GM23338 (cell line): ENCODE measurements at regions not wholly inside any gene's neighbourhood (a gene's known extent, or its start where the extent isn't known, plus 50 kb on each side); places are given as distances from the start of the nearest gene placed in this dataset.

Source experiments
- ATAC-seq: fragments of 200-7000 bp; cut with Tn5 transposase; 3 replicates; pipeline ENCODE4 v1.9.1; 2020
- DNase-seq: peaks from one replicate; pipeline ENCODE4 v3.0.0-alpha.2; 2015; ENCODE audit warnings: low spot score
- H2AFZ ChIP-seq: fragments of 200-600 bp; sonication (generic); 2 replicates; pipeline ENCODE4 v1.8.0; 2016; ENCODE audit warnings: antibody characterized with exemption, mild to moderate bottlenecking, moderate library complexity
- H3F3A ChIP-seq: fragments of 200-600 bp; sonication (generic); replicated peaks from 2 replicates; pipeline ENCODE4 v1.8.0; 2017; ENCODE audit warnings: antibody characterized with exemption, mixed run types, low read depth
- H3K27ac ChIP-seq: fragments of 200-600 bp; sonication (generic); 2 replicates; pipeline ENCODE4 v1.6.1; 2016; ENCODE audit warnings: low read depth
- H3K27me3 ChIP-seq: fragments of 200-600 bp; sonication (generic); 2 replicates; pipeline ENCODE4 v1.8.0; 2016; ENCODE audit warnings: mild to moderate bottlenecking, mixed run types, moderate library complexity; ENCODE audit not compliant: insufficient read depth
- H3K36me3 ChIP-seq: fragments of 200-600 bp; sonication (generic); 2 replicates; pipeline ENCODE4 v1.8.0; 2016; ENCODE audit warnings: mild to moderate bottlenecking; ENCODE audit not compliant: insufficient read depth
- H3K4me1 ChIP-seq: fragments of 200-600 bp; sonication (generic); 2 replicates; pipeline ENCODE4 v1.8.0; 2016; ENCODE audit warnings: mild to moderate bottlenecking, moderate library complexity; ENCODE audit not compliant: insufficient read depth
- H3K4me2 ChIP-seq: fragments of 200-600 bp; sonication (generic); 2 replicates; pipeline ENCODE4 v1.7.1; 2017; ENCODE audit warnings: mixed run types
- H3K4me3 ChIP-seq: fragments of 200-600 bp; sonication (generic); 2 replicates; pipeline ENCODE4 v1.6.1; 2016; ENCODE audit warnings: mixed run types
- H3K79me2 ChIP-seq: fragments of 200-600 bp; sonication (generic); replicated peaks from 2 replicates; pipeline ENCODE4 v1.8.0; 2017; ENCODE audit warnings: mild to moderate bottlenecking; ENCODE audit not compliant: insufficient read depth
- H3K9me2 ChIP-seq: fragments of 200-600 bp; sonication (generic); 2 replicates; pipeline ENCODE4 v1.8.0; 2017; ENCODE audit not compliant: insufficient read depth
- H4K20me1 ChIP-seq: fragments of 200-600 bp; sonication (generic); replicated peaks from 2 replicates; pipeline ENCODE4 v1.8.0; 2017; ENCODE audit warnings: mild to moderate bottlenecking; ENCODE audit not compliant: insufficient read depth
- H3K27ac Mint-ChIP-seq: 2 replicates; pipeline ENCODE4 v1.8.0; 2020; ENCODE audit warnings: inconsistent platforms, mild to moderate bottlenecking, moderate library complexity, mixed read lengths
- H3K27me3 Mint-ChIP-seq: 3 replicates; pipeline ENCODE4 v1.8.0; 2022; ENCODE audit warnings: low read depth, mild to moderate bottlenecking, moderate library complexity, mixed read lengths, inconsistent platforms; ENCODE audit not compliant: insufficient read depth, poor library complexity
- H3K36me3 Mint-ChIP-seq: 3 replicates; pipeline ENCODE4 v1.8.0; 2021; ENCODE audit warnings: low read depth, mild to moderate bottlenecking, inconsistent platforms, moderate library complexity, mixed read lengths
- H3K4me1 Mint-ChIP-seq: 3 replicates; pipeline ENCODE4 v1.8.0; 2020; ENCODE audit warnings: mild to moderate bottlenecking, inconsistent platforms, mixed read lengths
- H3K4me3 Mint-ChIP-seq: 3 replicates; pipeline ENCODE4 v1.8.0; 2021; ENCODE audit warnings: moderate library complexity, mild to moderate bottlenecking, inconsistent platforms, mixed read lengths
- H3K9me3 Mint-ChIP-seq: 3 replicates; pipeline ENCODE4 v1.8.0; 2020; ENCODE audit warnings: moderate library complexity, mild to moderate bottlenecking, inconsistent platforms, mixed read lengths
- CREB1 ChIP-seq: fragments of 250-450 bp; sonication (Bioruptor Pico); IDR thresholded peaks from 2 replicates; pipeline ENCODE4 v1.5.0; 2020; ENCODE audit warnings: low read depth, mild to moderate bottlenecking, moderate library complexity
- CTCF ChIP-seq, 2 experiments: fragments of 200-600 bp in 1 of 2; sonication (generic) in 1 of 2; conservative IDR thresholded peaks; 2 replicates each; pipeline versions ENCODE4 v1.5.1 to v1.6.1; 2016 to 2017; ENCODE audit warnings: antibody characterized with exemption in 2 of 2, low read depth in 2 of 2, mild to moderate bottlenecking in 2 of 2, moderate library complexity in 1 of 2
- ETS1 ChIP-seq: IDR thresholded peaks from 2 replicates; pipeline ENCODE4 v1.6.1; 2016; ENCODE audit warnings: antibody characterized with exemption
- EZH2 ChIP-seq: fragments of 200-600 bp; sonication (generic); IDR thresholded peaks from one replicate; pipeline ENCODE4 v1.8.0; 2017; ENCODE audit warnings: antibody characterized with exemption, mild to moderate bottlenecking, low read depth; ENCODE audit not compliant: unreplicated experiment
- EZH2phosphoT487 ChIP-seq: fragments of 200-600 bp; sonication (generic); IDR thresholded peaks from one replicate; pipeline ENCODE4 v1.8.1; 2018; ENCODE audit warnings: antibody characterized with exemption; ENCODE audit not compliant: unreplicated experiment
- JUNB ChIP-seq: IDR thresholded peaks from one replicate; pipeline ENCODE4 v1.6.1; 2016; ENCODE audit warnings: antibody characterized with exemption; ENCODE audit not compliant: unreplicated experiment
- NANOG ChIP-seq: IDR thresholded peaks from 2 replicates; pipeline ENCODE4 v1.6.1; 2016; ENCODE audit warnings: antibody characterized with exemption, borderline replicate concordance
- POLR2AphosphoS5 ChIP-seq: IDR thresholded peaks from 2 replicates; pipeline ENCODE4 v1.6.1; 2016; ENCODE audit warnings: antibody characterized with exemption, low read depth
- STAT1 ChIP-seq: IDR thresholded peaks from one replicate; pipeline ENCODE4 v1.6.1; 2016; ENCODE audit warnings: antibody characterized with exemption; ENCODE audit not compliant: unreplicated experiment
- ZNF114 ChIP-seq: fragments of 250-450 bp; sonication (Bioruptor Pico); IDR thresholded peaks from 2 replicates; pipeline ENCODE4 v1.5.0; 2020; ENCODE audit warnings: mild to moderate bottlenecking, moderate library complexity
- ZNF331 ChIP-seq: fragments of 250-450 bp; sonication (Bioruptor Pico); IDR thresholded peaks from 2 replicates; pipeline ENCODE4 v1.5.0; 2020; ENCODE audit warnings: low read depth, mild to moderate bottlenecking, moderate library complexity
- TF ChIP-seq, protein P1 (sequence below): IDR thresholded peaks from one replicate; pipeline ENCODE4 v1.6.1; 2018; ENCODE audit warnings: antibody characterized with exemption; ENCODE audit not compliant: unreplicated experiment
- TF ChIP-seq, protein P2 (sequence below): fragments of 250-450 bp; sonication (Bioruptor Pico); IDR thresholded peaks from 2 replicates; pipeline ENCODE4 v1.5.0; 2020; ENCODE audit warnings: mild to moderate bottlenecking, moderate library complexity

- no peaks in the 10 kb centered on the region for H3K4me1 Mint-ChIP-seq
- H3K27ac Mint-ChIP-seq = no peak overlapping the region
- Histone ChIP-seq H2AFZ (no peak overlapping the region), H3K4me2 (no peak overlapping the region), H3K27ac (no peak overlapping the region), H3K9me2 (peaks cover 9% of the 10 kb centered on the region), H4K20me1 (no peaks in the 10 kb centered on the region), H3F3A (no peaks in the 10 kb centered on the region), H3K36me3 (no peaks in the 10 kb centered on the region), H3K4me3 (no peak overlapping the region), H3K27me3 (no peaks in the 10 kb centered on the region), H3K79me2 (no peaks in the 10 kb centered on the region), H3K4me1 (no peaks in the 10 kb centered on the region)
- ATAC-seq (no peak), DNase-seq (no peak)
- TF ChIP-seq, protein P1, sequence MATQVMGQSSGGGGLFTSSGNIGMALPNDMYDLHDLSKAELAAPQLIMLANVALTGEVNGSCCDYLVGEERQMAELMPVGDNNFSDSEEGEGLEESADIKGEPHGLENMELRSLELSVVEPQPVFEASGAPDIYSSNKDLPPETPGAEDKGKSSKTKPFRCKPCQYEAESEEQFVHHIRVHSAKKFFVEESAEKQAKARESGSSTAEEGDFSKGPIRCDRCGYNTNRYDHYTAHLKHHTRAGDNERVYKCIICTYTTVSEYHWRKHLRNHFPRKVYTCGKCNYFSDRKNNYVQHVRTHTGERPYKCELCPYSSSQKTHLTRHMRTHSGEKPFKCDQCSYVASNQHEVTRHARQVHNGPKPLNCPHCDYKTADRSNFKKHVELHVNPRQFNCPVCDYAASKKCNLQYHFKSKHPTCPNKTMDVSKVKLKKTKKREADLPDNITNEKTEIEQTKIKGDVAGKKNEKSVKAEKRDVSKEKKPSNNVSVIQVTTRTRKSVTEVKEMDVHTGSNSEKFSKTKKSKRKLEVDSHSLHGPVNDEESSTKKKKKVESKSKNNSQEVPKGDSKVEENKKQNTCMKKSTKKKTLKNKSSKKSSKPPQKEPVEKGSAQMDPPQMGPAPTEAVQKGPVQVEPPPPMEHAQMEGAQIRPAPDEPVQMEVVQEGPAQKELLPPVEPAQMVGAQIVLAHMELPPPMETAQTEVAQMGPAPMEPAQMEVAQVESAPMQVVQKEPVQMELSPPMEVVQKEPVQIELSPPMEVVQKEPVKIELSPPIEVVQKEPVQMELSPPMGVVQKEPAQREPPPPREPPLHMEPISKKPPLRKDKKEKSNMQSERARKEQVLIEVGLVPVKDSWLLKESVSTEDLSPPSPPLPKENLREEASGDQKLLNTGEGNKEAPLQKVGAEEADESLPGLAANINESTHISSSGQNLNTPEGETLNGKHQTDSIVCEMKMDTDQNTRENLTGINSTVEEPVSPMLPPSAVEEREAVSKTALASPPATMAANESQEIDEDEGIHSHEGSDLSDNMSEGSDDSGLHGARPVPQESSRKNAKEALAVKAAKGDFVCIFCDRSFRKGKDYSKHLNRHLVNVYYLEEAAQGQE = no peak
- TF ChIP-seq EZH2phosphoT487 (no peak), ZNF331 (CRISPR knock-in tag) (no peak), CTCF (conservative IDR thresholded peaks at IDR 0.05; ENCODE audit: low read depth in 2 of 2) (no peak), JUNB (no peak), NANOG (no peak), CREB1 (CRISPR knock-in tag) (no peak), POLR2AphosphoS5 (no peak), STAT1 (no peak), ZNF114 (CRISPR knock-in tag) (no peak), ETS1 (no peak), EZH2 (no peak)
- TF ChIP-seq, protein P2, sequence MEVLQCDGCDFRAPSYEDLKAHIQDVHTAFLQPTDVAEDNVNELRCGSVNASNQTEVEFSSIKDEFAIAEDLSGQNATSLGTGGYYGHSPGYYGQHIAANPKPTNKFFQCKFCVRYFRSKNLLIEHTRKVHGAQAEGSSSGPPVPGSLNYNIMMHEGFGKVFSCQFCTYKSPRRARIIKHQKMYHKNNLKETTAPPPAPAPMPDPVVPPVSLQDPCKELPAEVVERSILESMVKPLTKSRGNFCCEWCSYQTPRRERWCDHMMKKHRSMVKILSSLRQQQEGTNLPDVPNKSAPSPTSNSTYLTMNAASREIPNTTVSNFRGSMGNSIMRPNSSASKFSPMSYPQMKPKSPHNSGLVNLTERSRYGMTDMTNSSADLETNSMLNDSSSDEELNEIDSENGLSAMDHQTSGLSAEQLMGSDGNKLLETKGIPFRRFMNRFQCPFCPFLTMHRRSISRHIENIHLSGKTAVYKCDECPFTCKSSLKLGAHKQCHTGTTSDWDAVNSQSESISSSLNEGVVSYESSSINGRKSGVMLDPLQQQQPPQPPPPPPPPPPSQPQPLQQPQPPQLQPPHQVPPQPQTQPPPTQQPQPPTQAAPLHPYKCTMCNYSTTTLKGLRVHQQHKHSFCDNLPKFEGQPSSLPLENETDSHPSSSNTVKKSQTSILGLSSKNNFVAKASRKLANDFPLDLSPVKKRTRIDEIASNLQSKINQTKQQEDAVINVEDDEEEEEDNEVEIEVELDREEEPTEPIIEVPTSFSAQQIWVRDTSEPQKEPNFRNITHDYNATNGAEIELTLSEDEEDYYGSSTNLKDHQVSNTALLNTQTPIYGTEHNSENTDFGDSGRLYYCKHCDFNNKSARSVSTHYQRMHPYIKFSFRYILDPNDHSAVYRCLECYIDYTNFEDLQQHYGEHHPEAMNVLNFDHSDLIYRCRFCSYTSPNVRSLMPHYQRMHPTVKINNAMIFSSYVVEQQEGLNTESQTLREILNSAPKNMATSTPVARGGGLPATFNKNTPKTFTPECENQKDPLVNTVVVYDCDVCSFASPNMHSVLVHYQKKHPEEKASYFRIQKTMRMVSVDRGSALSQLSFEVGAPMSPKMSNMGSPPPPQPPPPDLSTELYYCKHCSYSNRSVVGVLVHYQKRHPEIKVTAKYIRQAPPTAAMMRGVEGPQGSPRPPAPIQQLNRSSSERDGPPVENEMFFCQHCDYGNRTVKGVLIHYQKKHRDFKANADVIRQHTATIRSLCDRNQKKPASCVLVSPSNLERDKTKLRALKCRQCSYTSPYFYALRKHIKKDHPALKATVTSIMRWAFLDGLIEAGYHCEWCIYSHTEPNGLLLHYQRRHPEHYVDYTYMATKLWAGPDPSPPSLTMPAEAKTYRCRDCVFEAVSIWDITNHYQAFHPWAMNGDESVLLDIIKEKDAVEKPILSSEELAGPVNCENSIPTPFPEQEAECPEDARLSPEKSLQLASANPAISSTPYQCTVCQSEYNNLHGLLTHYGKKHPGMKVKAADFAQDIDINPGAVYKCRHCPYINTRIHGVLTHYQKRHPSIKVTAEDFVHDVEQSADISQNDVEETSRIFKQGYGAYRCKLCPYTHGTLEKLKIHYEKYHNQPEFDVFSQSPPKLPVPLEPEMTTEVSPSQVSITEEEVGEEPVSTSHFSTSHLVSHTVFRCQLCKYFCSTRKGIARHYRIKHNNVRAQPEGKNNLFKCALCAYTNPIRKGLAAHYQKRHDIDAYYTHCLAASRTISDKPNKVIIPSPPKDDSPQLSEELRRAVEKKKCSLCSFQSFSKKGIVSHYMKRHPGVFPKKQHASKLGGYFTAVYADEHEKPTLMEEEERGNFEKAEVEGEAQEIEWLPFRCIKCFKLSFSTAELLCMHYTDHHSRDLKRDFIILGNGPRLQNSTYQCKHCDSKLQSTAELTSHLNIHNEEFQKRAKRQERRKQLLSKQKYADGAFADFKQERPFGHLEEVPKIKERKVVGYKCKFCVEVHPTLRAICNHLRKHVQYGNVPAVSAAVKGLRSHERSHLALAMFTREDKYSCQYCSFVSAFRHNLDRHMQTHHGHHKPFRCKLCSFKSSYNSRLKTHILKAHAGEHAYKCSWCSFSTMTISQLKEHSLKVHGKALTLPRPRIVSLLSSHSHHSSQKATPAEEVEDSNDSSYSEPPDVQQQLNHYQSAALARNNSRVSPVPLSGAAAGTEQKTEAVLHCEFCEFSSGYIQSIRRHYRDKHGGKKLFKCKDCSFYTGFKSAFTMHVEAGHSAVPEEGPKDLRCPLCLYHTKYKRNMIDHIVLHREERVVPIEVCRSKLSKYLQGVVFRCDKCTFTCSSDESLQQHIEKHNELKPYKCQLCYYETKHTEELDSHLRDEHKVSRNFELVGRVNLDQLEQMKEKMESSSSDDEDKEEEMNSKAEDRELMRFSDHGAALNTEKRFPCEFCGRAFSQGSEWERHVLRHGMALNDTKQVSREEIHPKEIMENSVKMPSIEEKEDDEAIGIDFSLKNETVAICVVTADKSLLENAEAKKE (CRISPR knock-in tag) = no peak
- no peaks in the 10 kb centered on the region for H3K36me3 Mint-ChIP-seq
- no peaks in the 10 kb centered on the region for H3K27me3 Mint-ChIP-seq
- H3K4me3 Mint-ChIP-seq = no peak overlapping the region
- H3K9me3 Mint-ChIP-seq = no peaks in the 10 kb centered on the region
Measured at GRCh38 chr10:61248013-61248412, 205.2 kb downstream of the TMEM26 start.
